ENCODE measurements at regions not wholly inside any gene's neighbourhood (a gene's known extent, or its start where the extent isn't known, plus 50 kb on each side); places are given as distances from the start of the nearest gene placed in this dataset.

DNA sequence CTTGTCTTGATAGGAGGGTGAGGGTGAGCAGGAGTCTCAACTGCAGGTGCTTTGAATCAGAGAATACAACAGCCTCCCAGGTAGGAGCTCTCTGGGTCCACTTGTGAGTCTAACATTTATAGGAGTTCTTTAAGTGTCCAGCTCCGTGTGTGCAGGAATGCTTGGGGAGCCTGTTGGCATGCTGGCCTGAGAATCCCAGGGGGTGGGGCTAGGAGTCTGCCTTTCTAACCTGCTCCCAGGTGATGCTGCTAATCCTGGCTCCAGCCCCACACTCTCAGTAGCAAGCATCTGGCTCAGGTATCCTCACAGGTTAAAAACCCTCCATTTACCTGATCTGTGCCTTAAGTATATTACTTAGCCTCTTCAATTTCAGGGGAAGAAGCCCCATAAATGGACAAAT, 368.9 kb downstream of the RBM26 start:
- H3K27me3 ChIP-seq (replicated peaks in 1 of 4; ENCODE audit: control insufficient read depth in 3 of 4, extremely low read depth in 1 of 4, insufficient read depth in 3 of 4, low read length in 3 of 4) = no peaks in the 10 kb centered on the region
- no peaks in the 10 kb centered on the region for H3K79me1 ChIP-seq (ENCODE audit: low read depth, low read length)
- FAIRE-seq (no peak), DNase-seq (ENCODE audit: low read depth in 1 of 2, low spot score in 2 of 2) (no peak)
- H4K91ac ChIP-seq (replicated peaks; ENCODE audit: insufficient read length, low read length) = no peak overlapping the region
- H2BK5ac ChIP-seq (ENCODE audit: low read depth, low read length) = no peak overlapping the region
- H3K4me3 ChIP-seq (ENCODE audit: extremely low read depth in 1 of 4, insufficient read depth in 2 of 4, low read depth in 3 of 4, low read length in 4 of 4) = no peak overlapping the region
- H3K23me2 ChIP-seq (ENCODE audit: low read depth, low read length) = no peaks in the 10 kb centered on the region
- no peak overlapping the region for H2BK20ac ChIP-seq (ENCODE audit: low read length)
- H2BK120ac ChIP-seq (replicated peaks; ENCODE audit: low read depth, low read length) = no peak overlapping the region
- H3K4ac ChIP-seq (replicated peaks; ENCODE audit: insufficient read length, low read depth, low read length) = no peak overlapping the region
- CTCF ChIA-PET (ENCODE audit: partially characterized antibody) = interaction anchor here (0.6 to 1.7 kb wide), 3 partner anchors 59 to 796 kb away, joined by 3 to 6 read pairs (median 3); no protein-coding TSS in a partner anchor
- H2AFZ ChIP-seq (ENCODE audit: low read length) = no peak overlapping the region
- no peaks in the 10 kb centered on the region for H3K9me3 ChIP-seq (ENCODE audit: insufficient read depth in 2 of 2, low read depth in 1 of 2, low read length in 1 of 2)
- no peaks in the 10 kb centered on the region for H4K20me1 ChIP-seq (replicated peaks in 1 of 2; ENCODE audit: control insufficient read depth in 1 of 2, insufficient read depth in 2 of 2, low read length in 2 of 2)
- H3K14ac ChIP-seq (ENCODE audit: insufficient read length) = no peak overlapping the region
- H4K8ac ChIP-seq (ENCODE audit: extremely low read depth, insufficient read depth, low read length) = no peak overlapping the region
- no peak overlapping the region for H3K27ac ChIP-seq (ENCODE audit: low read depth, low read length)
- no peak overlapping the region for H3K23ac ChIP-seq (ENCODE audit: insufficient read length)
- no peak overlapping the region for H2BK15ac ChIP-seq (ENCODE audit: low read length)
- no peak overlapping the region for H3K9ac ChIP-seq (replicated peaks in 1 of 4; ENCODE audit: extremely low read depth in 1 of 4, low read depth in 3 of 4, low read length in 3 of 4)
- H3K4me1 ChIP-seq (replicated peaks in 1 of 4; ENCODE audit: control insufficient read depth in 3 of 4, insufficient read depth in 4 of 4, low read length in 3 of 4) = no peaks in the 10 kb centered on the region; a peak in 1 of 7 replicates
- no peak overlapping the region for H4K5ac ChIP-seq (ENCODE audit: insufficient read length, low read depth, low read length)
- H3K79me2 ChIP-seq (ENCODE audit: control insufficient read depth in 1 of 2, insufficient read depth in 2 of 2, low read length in 2 of 2) = no peaks in the 10 kb centered on the region
- no peaks in the 10 kb centered on the region for H3K36me3 ChIP-seq (ENCODE audit: control insufficient read depth in 2 of 4, insufficient read depth in 4 of 4, low read length in 3 of 4)
- no peak overlapping the region for H3K18ac ChIP-seq (ENCODE audit: extremely low read depth, low read length)
- no peak overlapping the region for H3K56ac ChIP-seq (replicated peaks; ENCODE audit: insufficient read length, low read depth, low read length)
- no peak overlapping the region for H2BK12ac ChIP-seq (ENCODE audit: low read depth, low read length)
- WGBS, 2 experiments (ENCODE audit: extremely low coverage in 1 of 2, insufficient coverage in 1 of 2, insufficient read length in 1 of 2, insufficient replicate concordance in 2 of 2, low coverage in 1 of 2, low lambda C conversion rate in 2 of 2, missing lambda C conversion rate in 1 of 2) = 67% methylated on average over 1 of the region's 1 CpG; no CpG with 5 or more reads in 1 of the 2 experiments
- TF ChIP-seq HDAC6 (IDR thresholded peaks at IDR 0.05; ENCODE audit: low read depth, low read length) = no peak
- no peak for TF ChIP-seq BCL11A (IDR thresholded peaks at IDR 0.05; ENCODE audit: low read depth in 2 of 2, low read length in 2 of 2)
- no peak for TF ChIP-seq CREB1 (IDR thresholded peaks at IDR 0.05)
- TF ChIP-seq EZH2 (IDR thresholded peaks at IDR 0.05; ENCODE audit: low read depth, low read length, severe bottlenecking) = no peak
- no peak for TF ChIP-seq RBBP5 (IDR thresholded peaks at IDR 0.05; ENCODE audit: borderline replicate concordance, low read depth, low read length)
- TF ChIP-seq TAF7 (optimal IDR thresholded peaks at IDR 0.05; ENCODE audit: borderline replicate concordance, low read depth, low read length) = no peak
- no peak for TF ChIP-seq MAFK (IDR thresholded peaks at IDR 0.05; ENCODE audit: low read depth, low read length)
- TF ChIP-seq POU5F1 (IDR thresholded peaks at IDR 0.05; ENCODE audit: low read depth, low read length) = no peak
- TF ChIP-seq, protein P1, sequence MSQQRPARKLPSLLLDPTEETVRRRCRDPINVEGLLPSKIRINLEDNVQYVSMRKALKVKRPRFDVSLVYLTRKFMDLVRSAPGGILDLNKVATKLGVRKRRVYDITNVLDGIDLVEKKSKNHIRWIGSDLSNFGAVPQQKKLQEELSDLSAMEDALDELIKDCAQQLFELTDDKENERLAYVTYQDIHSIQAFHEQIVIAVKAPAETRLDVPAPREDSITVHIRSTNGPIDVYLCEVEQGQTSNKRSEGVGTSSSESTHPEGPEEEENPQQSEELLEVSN (IDR thresholded peaks at IDR 0.05) = no peak
- POLR2A ChIA-PET (ENCODE audit: partially characterized antibody) = no interaction called here
- no peak overlapping the region for H3K4me2 ChIP-seq (ENCODE audit: insufficient read depth in 1 of 2, low read depth in 2 of 2, low read length in 2 of 2)
- H2AK5ac ChIP-seq (ENCODE audit: low read depth, low read length) = no peak overlapping the region

Measured in H1 (cell line).